DOHH2 (cell line): ENCODE measurements at regions not wholly inside any gene's neighbourhood (a gene's known extent, or its start where the extent isn't known, plus 50 kb on each side); places are given as distances from the start of the nearest gene placed in this dataset.

ENCODE experiments used
- H3F3A ChIP-seq: fragments of 200-600 bp; sonication (generic), shearing (Covaris generic); 2 replicates; pipeline ENCODE4 v1.6.0; 2016; ENCODE audit warnings: antibody characterized with exemption, mild to moderate bottlenecking; ENCODE audit not compliant: control insufficient read depth, insufficient read depth
- H3K27ac ChIP-seq: fragments of 200-600 bp; sonication (generic); 2 replicates; pipeline ENCODE4 v1.5.1; 2014; ENCODE audit warnings: low read depth, mild to moderate bottlenecking, low read length, moderate library complexity
- H3K27me3 ChIP-seq: fragments of 200-600 bp; sonication (generic); 2 replicates; pipeline ENCODE4 v1.6.1; 2014; ENCODE audit warnings: mild to moderate bottlenecking, low read length, mixed read lengths; ENCODE audit not compliant: control insufficient read depth
- H3K36me3 ChIP-seq: fragments of 200-600 bp; sonication (generic); 2 replicates; pipeline ENCODE4 v1.6.1; 2014; ENCODE audit warnings: mild to moderate bottlenecking, low read length, moderate library complexity, mixed read lengths; ENCODE audit not compliant: control insufficient read depth
- H3K4me1 ChIP-seq: fragments of 200-600 bp; sonication (generic); 2 replicates; pipeline ENCODE4 v1.6.1; 2014; ENCODE audit warnings: mild to moderate bottlenecking, low read length, mixed read lengths; ENCODE audit not compliant: control insufficient read depth
- H3K4me2 ChIP-seq: fragments of 200-600 bp; sonication (generic); 2 replicates; pipeline ENCODE4 v1.6.0; 2014; ENCODE audit warnings: mild to moderate bottlenecking, low read length, moderate library complexity
- H3K4me3 ChIP-seq: fragments of 200-600 bp; sonication (generic); 2 replicates; pipeline ENCODE4 v1.5.1; 2014; ENCODE audit warnings: mild to moderate bottlenecking, low read length, mixed read lengths
- H3K79me2 ChIP-seq: fragments of 200-600 bp; sonication (generic); 2 replicates; pipeline ENCODE4 v1.6.1; 2014; ENCODE audit warnings: mild to moderate bottlenecking, low read length, mixed read lengths; ENCODE audit not compliant: control insufficient read depth
- H3K9me2 ChIP-seq: fragments of 200-600 bp; sonication (generic); replicated peaks from 2 replicates; pipeline ENCODE4 v1.6.1; 2014; ENCODE audit warnings: mild to moderate bottlenecking, low read length, mixed read lengths; ENCODE audit not compliant: control insufficient read depth
- H3K9me3 ChIP-seq: fragments of 200-600 bp; sonication (generic); 2 replicates; pipeline ENCODE4 v1.6.1; 2014; ENCODE audit warnings: antibody characterized with exemption, low read length, mixed read lengths; ENCODE audit not compliant: control insufficient read depth, insufficient read depth
- H4K20me1 ChIP-seq: fragments of 200-600 bp; sonication (generic); 2 replicates; pipeline ENCODE4 v1.6.0; 2014; ENCODE audit warnings: low read depth, mild to moderate bottlenecking, antibody characterized with exemption, low read length, moderate library complexity; ENCODE audit not compliant: control insufficient read depth, insufficient read depth
- CTCF ChIP-seq: fragments of 200-600 bp; sonication (generic); IDR thresholded peaks from one replicate; pipeline ENCODE4 v1.5.1; 2014; ENCODE audit warnings: antibody characterized with exemption, mild to moderate bottlenecking, low read depth, low read length; ENCODE audit not compliant: poor library complexity, severe bottlenecking
- EZH2phosphoT487 ChIP-seq: fragments of 200-600 bp; sonication (generic); IDR thresholded peaks from 2 replicates; pipeline ENCODE4 v1.6.1; 2017; ENCODE audit warnings: borderline replicate concordance, mild to moderate bottlenecking, antibody characterized with exemption, low read length, moderate library complexity, mixed read lengths

DNA sequence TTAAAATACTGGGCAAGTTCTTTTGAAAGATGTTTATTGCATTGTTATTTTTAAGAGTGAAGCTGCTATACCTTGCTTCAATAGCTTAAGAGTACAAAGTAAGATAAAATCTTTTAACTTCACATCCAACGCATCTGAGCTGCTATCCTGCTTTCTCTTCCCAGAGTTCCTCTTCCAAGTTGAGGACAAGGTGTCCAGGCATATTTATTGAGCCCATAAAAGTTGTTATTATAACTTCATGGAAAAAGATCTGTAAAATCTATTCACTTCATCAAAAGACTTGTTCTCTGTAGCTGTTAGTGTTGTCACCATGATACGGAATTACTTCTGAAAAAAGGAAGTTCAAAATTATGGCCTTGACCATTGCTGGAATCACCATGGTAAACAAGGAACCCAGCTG is 306.2 kb upstream of the ELAVL2 start:
- Histone ChIP-seq H3F3A (no peaks in the 10 kb centered on the region), H4K20me1 (no peaks in the 10 kb centered on the region), H3K27me3 (no peaks in the 10 kb centered on the region), H3K36me3 (no peaks in the 10 kb centered on the region), H3K4me1 (no peaks in the 10 kb centered on the region), H3K9me2 (no peaks in the 10 kb centered on the region), H3K4me3 (no peak overlapping the region), H3K9me3 (no peaks in the 10 kb centered on the region), H3K27ac (no peak overlapping the region), H3K79me2 (no peaks in the 10 kb centered on the region), H3K4me2 (no peak overlapping the region)
- TF ChIP-seq EZH2phosphoT487 (no peak), CTCF (no peak)

- H3K9me3 ChIP-seq: no peaks in the 10 kb centered on the region
- H3K36me3 ChIP-seq: no peaks in the 10 kb centered on the region
- TF ChIP-seq CTCF: no peak
- no peak for TF ChIP-seq EZH2phosphoT487
- H3F3A ChIP-seq: no peaks in the 10 kb centered on the region
- H3K27ac ChIP-seq: no peak overlapping the region
- H3K4me2 ChIP-seq: no peak overlapping the region
- H3K79me2 ChIP-seq: no peaks in the 10 kb centered on the region
- no peaks in the 10 kb centered on the region for H3K4me1 ChIP-seq
- H3K4me3 ChIP-seq: no peak overlapping the region
- no peaks in the 10 kb centered on the region for H4K20me1 ChIP-seq
- H3K27me3 ChIP-seq: no peaks in the 10 kb centered on the region
- H3K9me2 ChIP-seq: no peaks in the 10 kb centered on the region
Observed at GRCh38 chr9:24127519-24127918, 301.5 kb upstream of the ELAVL2 start.

- Histone ChIP-seq H3K4me1 (no peaks in the 10 kb centered on the region), H3F3A (no peaks in the 10 kb centered on the region), H3K9me2 (no peaks in the 10 kb centered on the region), H3K4me2 (no peak overlapping the region), H3K27me3 (no peaks in the 10 kb centered on the region), H3K9me3 (no peaks in the 10 kb centered on the region; the same call in 1 of the 2 replicates), H3K36me3 (no peaks in the 10 kb centered on the region), H3K79me2 (no peaks in the 10 kb centered on the region), H3K4me3 (no peak overlapping the region), H4K20me1 (no peaks in the 10 kb centered on the region), H3K27ac (no peak overlapping the region)
- no peak for TF ChIP-seq EZH2phosphoT487
- no peak for TF ChIP-seq CTCF
Observed at GRCh38 chr9:24118190-24118589, 292.1 kb upstream of the ELAVL2 start.

DNA sequence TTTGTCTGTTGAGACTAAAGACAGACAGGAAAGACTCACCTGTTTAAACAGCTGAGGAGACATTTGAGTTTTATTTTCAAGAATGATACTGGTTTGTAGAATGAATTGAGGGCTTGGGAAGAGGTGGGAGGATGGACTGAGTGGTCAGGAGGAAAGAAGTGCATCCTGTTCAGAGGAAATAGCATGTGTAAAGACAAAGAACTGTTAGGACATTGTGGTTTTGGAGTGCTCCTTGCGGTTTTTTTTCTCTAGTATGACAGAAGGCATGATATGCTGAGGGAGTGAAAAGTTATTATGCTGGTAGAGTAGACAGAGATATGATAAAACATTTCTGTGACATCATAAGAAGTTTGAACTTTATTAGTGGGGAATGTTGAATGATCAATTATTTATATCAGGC is 270.7 kb upstream of the ELAVL2 start:
- H3K4me3 ChIP-seq: no peak overlapping the region
- H3K36me3 ChIP-seq: no peaks in the 10 kb centered on the region
- H3K27ac ChIP-seq: no peak overlapping the region
- H3K79me2 ChIP-seq: no peaks in the 10 kb centered on the region
- H3K9me3 ChIP-seq: peaks cover 6% of the 10 kb centered on the region; the same call in 1 of the 2 replicates
- no peaks in the 10 kb centered on the region for H3K4me1 ChIP-seq
- H3F3A ChIP-seq: no peaks in the 10 kb centered on the region
- TF ChIP-seq EZH2phosphoT487 (no peak), CTCF (no peak)
- H3K27me3 ChIP-seq: no peaks in the 10 kb centered on the region
- H3K4me2 ChIP-seq: no peak overlapping the region
- no peaks in the 10 kb centered on the region for H4K20me1 ChIP-seq
- H3K9me2 ChIP-seq: no peaks in the 10 kb centered on the region
